HG03521 (cell line): ENCODE measurements at regions not wholly inside any gene's neighbourhood (a gene's known extent, or its start where the extent isn't known, plus 50 kb on each side); places are given as distances from the start of the nearest gene placed in this dataset.

Experiments used
- ATAC-seq: cut with Tn5 transposase; IDR thresholded peaks from one replicate; pipeline ENCODE4 v1.9.1; 2021; ENCODE audit warnings: mild to moderate bottlenecking, moderate library complexity; ENCODE audit not compliant: unreplicated experiment

DNA sequence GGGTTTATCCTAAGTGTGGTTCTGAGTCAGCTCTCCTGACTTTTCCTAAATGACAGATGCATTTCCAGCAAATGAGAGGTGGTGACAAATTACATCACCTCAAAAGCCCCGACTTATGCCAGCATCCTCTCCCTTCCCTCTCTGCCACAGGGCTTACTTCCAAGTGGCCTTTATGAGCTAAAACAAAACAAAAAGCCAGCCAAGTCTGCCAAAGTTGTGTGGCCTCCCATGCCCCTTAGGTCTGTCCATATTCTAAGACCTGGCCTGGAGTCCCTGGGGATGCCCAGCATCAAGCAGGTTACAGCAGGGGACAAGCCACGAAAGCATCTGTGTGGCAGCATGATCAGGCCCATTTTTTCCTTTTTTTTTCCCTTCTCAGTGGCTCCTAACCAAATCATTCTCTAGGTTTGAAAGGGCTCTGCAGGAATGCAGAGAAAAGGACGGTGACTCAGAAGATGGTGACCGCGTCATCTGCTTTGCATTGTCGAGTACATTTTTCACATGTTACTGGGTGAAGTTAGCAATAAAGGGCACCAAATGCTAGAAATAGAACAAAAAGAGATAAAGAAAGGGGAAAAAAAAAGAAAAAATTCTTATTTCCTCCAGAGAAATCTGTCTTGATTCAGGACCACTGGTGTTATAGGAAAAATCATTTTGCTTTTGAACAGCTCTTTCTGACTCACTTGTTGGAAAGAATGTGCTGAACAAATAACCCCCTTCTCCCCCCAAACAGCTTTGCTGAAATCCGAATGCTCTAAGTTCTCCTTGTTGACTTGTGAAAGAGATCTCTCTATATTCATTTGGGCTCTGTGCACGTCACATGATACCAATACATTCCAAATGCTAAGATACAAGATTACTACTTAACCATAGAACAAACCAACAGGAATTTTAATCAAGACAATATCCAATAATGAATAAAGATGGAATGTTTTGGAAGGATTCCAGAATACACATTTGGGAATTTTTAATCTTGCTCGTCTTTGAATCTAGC lies 178.7 kb downstream of the EN1 start:
- ATAC-seq = no peak

- ATAC-seq = no peak
Observed at GRCh38 chr2:118667964-118668363, 179.5 kb downstream of the EN1 start.

GRCh38 chr2:118667348-118667747 lies 180.1 kb downstream of the EN1 start:
- ATAC-seq = no peak

DNA sequence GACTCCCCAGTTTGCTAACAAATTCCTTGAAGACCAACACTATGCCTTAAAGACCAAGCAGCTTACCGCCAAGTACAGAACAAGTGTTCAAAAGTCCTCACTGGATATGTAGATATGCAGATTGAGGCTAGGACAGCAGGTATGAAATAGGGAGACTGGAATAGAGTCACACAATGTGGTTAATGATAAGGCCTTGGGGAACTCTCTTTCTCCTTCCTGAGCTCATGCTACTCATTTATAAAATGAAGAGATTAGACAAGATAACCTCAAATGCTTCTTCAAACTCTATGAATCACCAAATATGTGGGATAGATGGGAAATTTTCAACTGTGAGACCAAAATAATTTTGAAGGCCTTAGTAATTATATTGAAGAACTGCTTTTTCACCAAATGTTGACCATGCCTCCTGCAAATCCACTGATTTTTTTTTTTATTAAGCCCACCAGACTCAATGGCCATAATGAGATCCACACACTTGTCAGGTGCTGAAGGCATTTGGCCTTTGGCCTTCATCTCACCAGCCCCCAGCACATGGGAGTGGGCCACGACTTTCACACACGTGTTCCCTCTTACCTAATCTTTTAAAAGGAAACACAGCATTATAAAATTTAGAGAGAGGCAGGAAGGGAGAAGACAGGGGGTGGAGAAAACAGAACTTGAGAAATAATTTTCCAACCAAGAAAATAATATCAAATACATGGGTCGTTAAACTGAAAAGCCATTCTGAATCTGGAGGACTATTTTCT lies 181.5 kb downstream of the EN1 start:
- ATAC-seq = no peak

- ATAC-seq = no peak
Observed at GRCh38 chr2:118661179-118661578, 186.3 kb downstream of the EN1 start.

GRCh38 chr2:118658596-118659198 lies 188.8 kb downstream of the EN1 start:
- ATAC-seq = no peak

- no peak for ATAC-seq
Observed at GRCh38 chr2:118657466-118657865, 190.0 kb downstream of the EN1 start.

DNA sequence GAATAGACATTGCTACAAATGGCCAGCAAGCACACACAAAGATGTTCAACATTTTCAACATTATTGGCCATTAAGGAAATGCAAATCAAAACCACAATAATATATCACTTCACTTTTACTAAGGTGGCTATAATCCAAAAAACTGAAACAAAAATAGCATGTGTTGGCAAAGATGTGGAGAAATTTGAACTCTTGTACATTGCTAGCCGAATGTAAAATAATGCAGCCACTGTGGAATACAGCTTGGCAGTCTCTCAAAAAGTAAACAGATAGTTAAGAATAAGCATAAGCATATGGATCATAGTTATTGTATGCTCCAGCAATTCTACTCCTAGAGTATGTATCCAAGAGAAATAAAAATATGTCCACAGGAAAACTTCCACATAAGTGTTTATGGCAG lies 192.5 kb downstream of the EN1 start:
- ATAC-seq = no peak

GRCh38 chr2:118650327-118650726 lies 197.1 kb downstream of the EN1 start:
- no peak for ATAC-seq

DNA sequence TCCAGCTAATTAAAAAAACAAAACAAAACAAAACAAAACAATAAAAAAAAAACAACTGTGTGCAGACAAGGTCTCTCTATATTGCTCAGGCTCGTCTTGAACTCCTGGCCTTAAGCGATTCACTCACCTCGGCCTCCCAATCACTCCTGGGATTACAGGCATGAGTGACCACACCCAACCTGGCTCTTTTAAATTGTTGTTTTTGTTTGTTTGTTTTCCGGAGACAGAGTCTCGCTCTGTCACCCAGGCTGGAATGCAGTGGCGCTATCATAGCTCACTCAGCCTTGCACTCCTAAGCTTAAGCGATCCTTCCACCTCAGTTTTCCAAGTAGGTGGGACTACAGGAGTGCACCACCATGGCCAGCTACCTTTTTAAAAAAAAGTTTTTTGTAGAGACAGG lies 201.6 kb downstream of the EN1 start:
- ATAC-seq = no peak

DNA sequence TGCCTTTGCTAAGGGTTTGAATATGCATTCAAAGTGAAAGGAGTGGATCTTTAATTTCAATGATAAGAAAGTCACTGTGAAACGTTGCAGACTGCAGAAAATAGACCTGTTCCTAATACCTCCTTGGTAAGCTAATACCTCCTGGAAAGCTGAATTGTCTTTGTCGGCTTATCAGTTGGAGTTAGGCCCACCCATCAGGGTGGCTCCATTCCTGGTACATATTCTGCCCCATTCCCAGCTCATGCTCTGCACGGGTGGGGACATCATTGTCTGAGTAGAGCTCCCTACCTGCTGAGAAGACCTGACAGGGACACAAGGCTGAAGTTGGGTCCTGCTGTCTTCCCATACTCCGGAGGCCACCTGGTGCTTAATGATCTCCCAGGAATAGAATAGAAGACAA lies 203.3 kb downstream of the EN1 start:
- ATAC-seq = no peak

DNA sequence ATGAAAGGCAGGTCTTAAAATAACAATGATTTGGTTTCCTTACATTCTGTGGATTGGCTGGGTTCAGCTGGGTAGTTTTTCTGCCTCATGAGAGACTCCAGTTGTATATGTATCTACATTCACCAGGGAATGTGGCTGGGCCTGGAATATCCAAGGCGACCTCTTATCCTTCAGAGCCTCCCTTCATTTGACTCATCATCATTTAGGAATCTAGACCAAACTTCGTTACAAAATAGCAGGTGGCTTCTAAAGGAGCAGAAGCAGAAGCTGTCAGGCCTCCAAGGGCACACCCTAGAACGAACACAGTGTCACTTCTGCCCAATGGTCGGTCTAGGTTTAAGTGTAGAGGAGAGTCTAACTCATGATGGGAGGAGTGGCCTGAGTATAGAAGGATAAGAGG lies 204.2 kb downstream of the EN1 start:
- ATAC-seq = no peak

GRCh38 chr2:118642501-118642900 lies 204.9 kb downstream of the EN1 start:
- ATAC-seq = no peak

GRCh38 chr2:118641711-118642110 lies 205.7 kb downstream of the EN1 start:
- no peak for ATAC-seq

DNA sequence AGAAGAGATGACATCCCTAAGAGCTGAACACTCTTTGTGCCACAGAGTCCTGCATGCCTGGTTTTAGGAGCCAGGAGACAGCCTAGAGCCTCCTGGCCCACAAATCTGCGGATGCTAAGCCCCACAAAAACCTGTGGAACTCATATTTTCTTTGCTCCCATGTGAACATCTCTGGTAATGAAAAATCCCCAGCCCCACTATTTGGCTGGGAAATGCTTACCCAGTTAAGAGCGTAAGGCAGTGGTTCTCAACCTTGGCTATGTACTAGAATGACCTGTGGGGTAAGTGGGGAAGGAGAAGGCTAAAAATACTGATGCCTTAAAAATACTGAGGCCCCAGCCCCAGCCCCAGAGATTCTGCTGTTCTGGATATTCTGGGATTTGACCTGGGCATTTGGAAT lies 208.1 kb downstream of the EN1 start:
- ATAC-seq = no peak

DNA sequence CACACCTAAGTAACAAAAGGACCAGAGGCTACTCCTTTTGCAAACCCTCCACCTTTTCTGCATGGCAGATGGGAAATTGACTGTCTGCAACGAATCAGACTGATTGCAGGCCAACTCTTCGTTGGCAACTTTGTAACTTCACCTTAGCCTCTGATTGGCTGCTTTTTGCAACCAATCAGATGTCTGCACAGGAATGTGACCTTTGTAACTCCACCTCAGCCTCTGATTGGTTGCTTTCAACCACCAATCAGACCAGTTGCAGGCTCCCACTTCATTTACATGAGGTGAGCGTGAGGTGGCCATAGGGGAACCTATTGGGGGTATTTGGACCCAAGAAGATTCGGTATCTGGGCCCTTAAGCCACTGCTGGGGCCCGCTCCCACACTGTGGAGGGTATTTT lies 209.0 kb downstream of the EN1 start:
- no peak for ATAC-seq

DNA sequence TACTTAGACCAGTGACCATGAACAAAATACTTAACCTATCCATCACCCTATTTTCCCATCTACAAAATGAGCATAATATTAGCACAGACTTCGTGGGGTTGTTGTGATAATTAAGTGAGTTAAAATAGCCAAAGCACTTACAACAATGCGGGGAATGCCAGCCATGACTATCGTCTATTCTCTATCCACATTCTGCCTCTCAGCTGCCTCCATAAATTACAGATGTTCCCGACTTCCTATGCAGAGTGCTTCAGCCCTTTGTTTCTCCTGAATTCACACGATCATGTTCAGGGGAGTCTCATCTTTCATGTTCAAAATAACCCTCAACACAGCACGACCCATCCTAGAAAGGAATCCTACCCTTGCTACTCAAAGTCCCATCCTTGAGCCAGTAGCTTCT lies 211.6 kb downstream of the EN1 start:
- ATAC-seq = no peak

- ATAC-seq = no peak
Observed at GRCh38 chr2:118634876-118635275, 212.6 kb downstream of the EN1 start.

GRCh38 chr2:118633371-118634018 lies 214.0 kb downstream of the EN1 start:
- no peak for ATAC-seq

- ATAC-seq = no peak
Observed at GRCh38 chr2:118632921-118633320, 214.5 kb downstream of the EN1 start.

GRCh38 chr2:118627156-118627555 lies 220.3 kb downstream of the EN1 start:
- no peak for ATAC-seq
